NCI-H2171 treated with DMSO at 0.1 percent for 48 hours (cell line): ENCODE measurements at regions not wholly inside any gene's neighbourhood (a gene's known extent, or its start where the extent isn't known, plus 50 kb on each side); places are given as distances from the start of the nearest gene placed in this dataset.
"Not testable (repeated sequence)": the region's sequence is repeated elsewhere in the genome, so short reads cannot be mapped to it uniquely, and the experiment has no call there.

ENCODE experiments used
- DNase-seq: peaks from one replicate; lab custom pipeline; 2025; lab: John Stamatoyannopoulos, UW

DNA sequence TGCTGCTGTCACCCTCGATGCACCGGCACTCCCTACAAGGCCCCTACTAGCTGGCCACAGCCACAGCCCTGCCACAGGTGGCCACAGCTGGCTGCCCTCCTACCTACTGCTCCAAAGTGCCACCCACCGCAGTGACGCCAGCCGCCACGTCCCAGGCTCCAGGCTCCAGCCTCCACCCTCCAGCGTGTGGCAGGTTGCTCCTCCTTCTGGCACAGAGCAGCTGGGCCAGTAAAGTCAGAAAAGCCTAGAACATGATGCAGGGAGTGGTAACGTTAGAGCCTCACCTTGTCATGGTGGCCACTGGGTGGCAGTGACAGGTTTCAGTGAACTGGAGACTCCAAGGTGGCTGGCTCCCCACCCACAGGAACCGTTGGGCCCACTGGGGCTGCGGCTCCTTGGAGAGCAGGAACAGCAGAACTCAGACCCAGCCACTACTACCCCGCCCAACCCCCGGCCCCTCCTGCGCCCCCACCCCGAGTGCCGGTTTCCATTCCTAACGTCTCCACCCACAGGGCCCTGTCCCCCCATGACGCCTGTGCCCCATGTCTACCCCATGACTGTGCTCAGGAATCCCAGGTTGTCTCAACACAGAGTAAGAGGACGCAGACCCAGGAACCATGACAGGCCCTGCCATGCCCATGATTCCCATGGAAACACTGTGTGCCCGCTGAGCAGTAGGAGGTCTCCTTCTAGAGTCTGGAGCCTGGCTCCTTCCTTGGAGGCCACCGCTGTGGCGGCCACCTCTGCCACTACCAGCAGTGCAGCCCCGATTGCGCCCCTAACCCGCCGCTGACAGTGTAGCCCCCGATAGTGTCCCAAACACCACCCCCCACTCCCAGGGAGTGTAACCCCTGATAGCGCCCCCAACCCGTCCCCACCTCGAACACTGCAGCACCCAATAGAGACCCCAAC, 52.3 kb upstream of the ZNF33B start:
- no peak for DNase-seq

DNA sequence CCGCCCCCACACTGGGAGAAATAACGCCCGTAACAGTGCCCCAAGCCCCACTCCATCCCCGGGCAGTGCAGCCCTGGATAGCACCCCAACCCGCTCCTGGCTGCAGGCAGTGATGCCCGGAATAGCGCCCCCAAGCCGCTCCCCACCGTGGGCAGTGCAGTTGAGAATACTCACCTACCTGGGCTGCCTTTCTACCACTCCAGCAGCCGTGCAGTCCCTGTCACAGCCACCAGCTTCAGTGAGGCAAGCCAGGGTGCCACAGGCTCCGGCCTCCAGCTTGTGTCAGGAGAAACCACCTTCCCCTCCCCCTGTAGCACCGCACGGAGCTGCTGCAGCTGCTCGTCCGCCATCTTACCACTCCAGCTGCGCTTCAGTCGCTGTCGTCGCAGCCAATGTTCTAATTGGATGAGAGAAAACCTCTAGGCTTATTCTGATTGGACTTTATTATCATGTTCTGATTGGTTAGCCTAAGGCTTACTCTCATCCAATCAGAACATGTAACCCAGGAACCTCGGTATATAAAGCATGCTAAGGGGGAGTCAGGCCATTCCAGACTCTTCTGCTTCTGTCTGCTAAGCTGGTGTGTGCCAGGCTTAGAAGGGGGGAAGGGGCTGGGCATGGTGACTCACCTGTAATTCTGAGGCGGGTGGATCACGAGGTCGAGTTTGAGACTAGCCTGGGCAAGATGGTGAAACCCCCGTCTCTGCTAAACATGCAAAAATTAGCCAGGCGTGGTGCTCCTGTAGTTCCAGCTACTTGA, 53.2 kb upstream of the ZNF33B start:
- no peak for DNase-seq

DNA sequence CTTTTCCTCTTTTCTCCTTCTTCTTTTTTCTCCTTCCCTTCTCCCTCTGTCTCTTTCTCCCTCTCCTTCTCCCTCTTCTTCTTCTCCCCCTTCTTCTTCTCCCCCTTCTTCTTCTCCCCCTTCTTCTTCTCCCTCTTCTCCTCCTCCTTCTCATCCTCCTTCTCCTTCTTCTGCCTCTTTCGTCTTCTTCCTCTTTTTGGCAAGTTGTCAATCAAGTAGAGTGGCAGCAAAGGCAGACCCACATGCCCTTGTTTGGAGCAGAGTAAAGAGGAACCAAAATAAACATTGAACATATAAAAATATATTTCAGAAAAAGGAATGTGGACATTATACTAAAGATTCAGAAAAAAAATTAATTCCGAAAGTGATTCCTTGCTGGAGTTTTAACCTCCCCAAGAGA, 59.6 kb upstream of the ZNF33B start:
- no peak for DNase-seq

DNA sequence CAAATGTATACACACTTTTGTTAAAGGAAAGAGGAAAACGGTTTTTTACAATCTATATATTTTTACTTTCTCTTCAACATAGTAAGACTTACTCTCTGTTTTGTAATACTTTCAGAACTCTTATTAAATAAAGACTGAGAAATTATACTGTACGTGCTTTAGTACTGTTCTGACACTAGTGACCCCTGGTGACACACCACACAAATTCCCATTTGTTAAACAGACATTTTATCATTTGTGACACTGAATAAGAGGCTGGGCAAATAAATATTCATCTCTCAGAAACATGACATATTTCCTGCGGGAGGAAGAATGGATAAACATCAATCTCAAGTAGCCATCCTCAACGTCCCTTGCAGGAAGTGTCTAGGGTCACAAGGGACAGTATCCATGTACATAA, 68.9 kb upstream of the ZNF33B start:
- no peak for DNase-seq

DNA sequence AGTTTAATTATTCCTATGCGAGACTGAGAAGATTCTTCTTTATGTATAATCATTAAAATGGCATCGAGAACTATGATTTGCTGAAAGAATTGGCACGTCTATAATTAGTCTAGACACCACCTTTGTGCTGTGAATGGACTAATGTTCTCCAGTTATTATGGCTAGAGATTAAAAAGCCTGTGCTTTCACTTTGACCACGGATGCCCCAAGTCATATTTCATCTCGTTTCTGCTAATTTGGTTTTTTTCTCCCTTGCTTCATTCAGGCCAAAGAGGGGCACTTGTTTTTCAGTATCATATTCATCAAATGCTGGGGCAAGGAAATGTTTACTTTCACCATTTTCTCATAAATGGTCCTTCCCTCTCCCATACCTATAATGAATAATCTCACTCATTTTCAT, 63.3 kb upstream of the BMS1 start:
- DNase-seq = not testable (repeated sequence)

DNA sequence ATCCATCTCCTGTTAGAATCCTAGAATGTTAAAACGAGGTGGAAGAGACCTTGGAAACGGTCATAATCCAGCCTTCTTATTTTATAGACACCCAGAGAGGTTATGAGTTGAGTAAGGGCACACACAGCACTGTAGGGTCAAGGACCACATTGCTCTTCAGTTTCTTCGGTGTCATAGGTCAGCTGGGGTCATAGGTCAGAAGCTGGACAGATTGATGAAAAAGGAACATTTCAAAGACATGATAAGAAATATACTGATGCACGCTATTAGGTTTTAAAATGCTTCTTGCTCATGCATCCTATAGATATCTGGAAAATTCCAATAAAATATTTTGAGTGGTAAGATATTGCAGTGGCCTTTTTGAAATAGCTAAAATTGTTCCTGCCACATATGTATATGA, 60.0 kb upstream of the BMS1 start:
- no peak for DNase-seq

DNA sequence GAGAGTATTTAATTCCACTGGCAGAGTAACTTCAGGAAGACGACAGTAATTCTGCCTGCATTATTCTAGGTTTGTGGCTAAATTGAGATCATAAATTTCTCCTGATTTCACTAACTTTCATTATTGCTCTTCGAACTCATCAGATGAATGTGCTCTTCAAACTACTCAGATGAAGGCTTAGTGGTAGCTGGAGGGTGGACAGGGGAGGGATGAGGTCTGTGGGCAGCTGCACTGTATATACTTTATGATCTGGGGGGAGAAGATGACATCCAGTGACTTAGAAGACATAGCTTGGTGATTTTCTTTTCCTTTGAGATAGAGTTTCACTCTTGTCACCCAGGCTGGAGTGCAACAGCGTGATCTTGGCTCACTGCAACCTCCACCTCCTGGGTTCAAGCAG, 59.0 kb upstream of the BMS1 start:
- DNase-seq = not testable (repeated sequence)

DNA sequence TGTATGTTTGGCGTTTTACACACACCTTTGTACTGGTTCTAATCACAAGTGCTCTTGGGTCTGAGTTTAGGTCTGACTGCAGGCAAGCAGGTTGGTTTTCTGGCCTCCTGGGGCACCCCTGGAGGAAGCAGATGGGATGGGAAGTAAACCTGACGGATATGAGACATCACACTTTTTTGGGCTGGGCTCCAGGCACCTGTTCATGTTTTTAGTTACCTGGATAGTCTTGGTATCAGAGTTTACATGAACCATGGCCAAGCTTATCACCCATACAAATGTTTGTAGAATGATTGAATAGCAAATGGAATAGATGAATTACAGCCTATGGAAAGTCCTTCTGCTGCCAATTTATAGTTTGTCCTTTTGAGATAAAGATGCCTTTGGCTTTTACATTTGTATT, 57.9 kb upstream of the BMS1 start:
- DNase-seq = peak; percentile 63

DNA sequence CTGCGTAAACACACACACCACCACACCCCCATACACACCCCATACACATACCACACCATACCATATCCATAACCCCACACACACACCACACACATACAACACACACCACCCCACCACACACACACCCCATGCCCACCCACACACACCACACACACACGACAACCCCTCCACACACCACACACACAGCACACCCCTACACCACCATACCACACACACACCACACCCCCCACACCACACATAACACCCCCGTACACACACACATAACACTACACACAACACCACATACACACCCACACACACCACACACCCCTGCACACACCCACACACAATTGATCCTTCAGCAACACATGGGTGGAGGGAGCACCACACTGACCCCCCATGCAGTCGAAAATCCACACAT, 50.3 kb upstream of the BMS1 start:
- DNase-seq = no peak
